GM18508 (cell line): ENCODE measurements at regions not wholly inside any gene's neighbourhood (a gene's known extent, or its start where the extent isn't known, plus 50 kb on each side); places are given as distances from the start of the nearest gene placed in this dataset.
"Not testable (repeated sequence)": the region's sequence is repeated elsewhere in the genome, so short reads cannot be mapped to it uniquely, and the experiment has no call there.

Source experiments
- ATAC-seq: cut with Tn5 transposase; IDR thresholded peaks from one replicate; pipeline ENCODE4 v1.9.1; 2021; ENCODE audit warnings: moderate number of reproducible peaks; ENCODE audit not compliant: insufficient read depth, unreplicated experiment

DNA sequence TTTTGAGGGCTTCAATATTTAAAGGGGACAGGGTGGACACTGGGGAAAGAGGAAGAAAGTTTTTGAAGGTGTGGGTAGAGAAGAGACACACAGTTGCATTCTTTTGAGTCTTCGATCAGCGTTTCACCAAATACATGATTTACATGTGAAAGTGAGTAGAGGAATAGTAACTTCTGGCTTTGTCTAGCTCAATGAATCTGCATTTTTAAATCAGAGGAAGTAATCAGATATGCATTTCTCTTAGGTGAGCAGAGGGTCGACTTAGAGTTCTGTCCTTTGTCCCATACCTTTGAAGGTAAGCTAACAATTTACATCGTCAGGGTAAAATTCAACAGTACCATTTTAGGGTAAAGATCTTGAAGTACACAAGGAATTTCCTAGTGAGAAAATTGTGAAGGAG lies 406.4 kb upstream of the ZNF462 start:
- ATAC-seq: no peak

- ATAC-seq: no peak
Measured at GRCh38 chr9:106467113-106467864, 395.7 kb upstream of the ZNF462 start.

DNA sequence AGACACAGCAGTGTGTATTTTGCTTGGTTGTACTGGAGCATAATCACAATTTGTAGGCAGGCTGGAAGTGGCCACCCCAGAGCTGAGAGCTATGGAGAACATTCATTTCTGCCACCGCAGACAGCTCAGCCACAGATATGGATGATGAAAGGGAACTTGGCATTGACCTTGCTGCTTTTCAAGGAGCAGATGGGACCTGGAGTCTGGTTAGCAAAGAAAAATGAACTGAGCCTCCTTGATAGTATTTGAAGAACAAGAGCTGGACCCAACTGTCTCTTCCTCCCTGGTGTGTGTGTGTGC lies 395.2 kb upstream of the ZNF462 start:
- no peak for ATAC-seq

DNA sequence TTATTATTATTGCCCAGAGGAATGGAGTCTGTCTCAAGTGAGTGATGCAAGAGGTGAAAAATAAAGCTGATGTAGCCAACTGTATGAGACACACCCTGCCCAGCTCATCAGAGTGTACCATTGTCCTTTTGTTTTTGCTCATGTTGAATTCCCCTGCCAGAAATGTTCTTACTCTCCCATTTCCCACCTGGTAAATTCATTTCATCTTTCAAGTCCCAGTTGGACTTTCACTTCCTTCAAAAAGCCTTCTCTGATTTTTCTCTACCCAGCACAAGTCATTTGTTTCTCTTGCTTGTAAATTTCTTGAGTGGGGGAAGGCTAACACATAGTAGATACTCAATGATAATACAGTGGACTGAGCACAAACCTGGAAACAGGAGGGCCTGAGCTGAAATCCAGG lies 394.5 kb upstream of the ZNF462 start:
- ATAC-seq: peak; percentile 72

- no peak for ATAC-seq
Measured at GRCh38 chr9:106478312-106478711, 384.7 kb upstream of the ZNF462 start.

DNA sequence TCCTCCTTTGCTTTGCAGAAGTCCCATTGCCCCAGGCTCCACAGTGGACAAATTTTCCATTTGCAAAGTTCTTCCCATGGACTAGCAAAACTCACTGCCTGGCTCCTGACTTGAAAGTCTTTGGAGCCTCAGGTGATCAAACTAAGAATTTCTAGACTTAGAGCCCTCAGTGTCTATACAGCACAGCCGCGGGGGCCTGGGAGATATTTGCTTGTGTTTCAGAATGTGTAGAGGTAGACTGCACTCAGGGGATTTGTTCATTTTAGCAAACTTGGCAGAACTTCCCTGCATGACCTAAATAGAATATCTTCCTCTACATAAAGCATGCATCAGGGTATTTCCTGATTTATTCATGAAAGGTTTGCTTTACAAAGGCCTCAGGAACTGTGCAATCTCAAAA lies 384.2 kb upstream of the ZNF462 start:
- no peak for ATAC-seq

DNA sequence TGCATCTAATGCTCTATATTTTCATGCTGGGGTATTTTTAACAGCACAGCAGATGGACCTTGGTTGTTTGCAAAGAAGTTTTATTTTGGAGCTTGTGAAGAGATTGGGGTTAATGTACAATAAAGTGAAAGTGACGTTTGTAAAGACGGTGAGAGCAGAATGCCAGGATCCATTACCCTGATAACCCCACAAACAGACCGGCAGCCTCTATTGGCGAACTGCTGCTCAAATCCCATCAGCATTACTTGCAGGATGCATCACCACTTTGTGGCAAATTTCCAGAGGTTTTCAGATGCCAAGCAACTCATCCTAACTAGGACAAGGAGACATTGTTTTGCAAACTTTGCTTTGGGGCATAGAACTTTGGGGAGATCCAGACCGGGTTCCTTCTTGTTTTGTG lies 383.3 kb upstream of the ZNF462 start:
- ATAC-seq: no peak

GRCh38 chr9:106481013-106481609 lies 381.9 kb upstream of the ZNF462 start:
- no peak for ATAC-seq

- no peak for ATAC-seq
Measured at GRCh38 chr9:106482733-106483132, 380.2 kb upstream of the ZNF462 start.

DNA sequence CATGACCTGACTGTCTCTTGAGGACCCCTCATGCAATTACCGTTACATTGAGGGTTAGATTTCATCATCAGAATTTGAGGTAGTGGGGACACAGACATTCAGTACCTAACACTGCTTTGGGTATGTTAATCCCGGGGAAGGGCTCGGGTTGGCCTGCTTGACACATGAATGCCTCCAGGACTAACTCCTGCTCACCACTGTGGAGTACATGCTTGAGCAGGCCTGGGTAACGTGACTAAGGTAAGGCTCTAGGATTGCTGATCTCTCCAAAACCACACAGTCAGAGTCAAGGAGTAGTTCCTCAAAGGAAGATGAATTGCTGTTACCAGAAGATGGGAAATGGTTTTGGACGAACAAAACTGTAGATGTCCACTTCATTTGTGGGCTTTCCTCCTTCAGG lies 376.3 kb upstream of the ZNF462 start:
- ATAC-seq: no peak

GRCh38 chr9:106487266-106487665 lies 375.7 kb upstream of the ZNF462 start:
- no peak for ATAC-seq

DNA sequence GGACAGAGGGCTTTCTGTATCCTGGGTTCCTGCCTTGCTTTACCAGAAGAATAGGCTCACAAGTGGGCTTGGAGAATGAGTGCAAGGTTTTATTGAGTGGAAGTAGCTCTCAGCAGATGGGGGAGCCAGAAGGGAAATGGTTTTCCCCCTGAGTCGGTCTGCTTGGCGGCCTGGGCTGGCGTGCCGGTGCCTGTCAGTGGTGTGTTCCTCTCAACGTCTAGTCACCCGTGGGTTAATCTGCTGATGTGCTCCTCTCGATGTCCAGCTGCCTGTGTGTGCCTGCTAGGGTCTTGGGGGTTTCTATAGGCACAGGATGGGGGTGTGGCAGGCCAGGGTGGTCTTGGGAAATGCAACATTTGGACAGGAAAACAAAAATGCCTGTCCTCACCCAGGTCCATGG lies 370.8 kb upstream of the ZNF462 start:
- ATAC-seq: not testable (repeated sequence)

DNA sequence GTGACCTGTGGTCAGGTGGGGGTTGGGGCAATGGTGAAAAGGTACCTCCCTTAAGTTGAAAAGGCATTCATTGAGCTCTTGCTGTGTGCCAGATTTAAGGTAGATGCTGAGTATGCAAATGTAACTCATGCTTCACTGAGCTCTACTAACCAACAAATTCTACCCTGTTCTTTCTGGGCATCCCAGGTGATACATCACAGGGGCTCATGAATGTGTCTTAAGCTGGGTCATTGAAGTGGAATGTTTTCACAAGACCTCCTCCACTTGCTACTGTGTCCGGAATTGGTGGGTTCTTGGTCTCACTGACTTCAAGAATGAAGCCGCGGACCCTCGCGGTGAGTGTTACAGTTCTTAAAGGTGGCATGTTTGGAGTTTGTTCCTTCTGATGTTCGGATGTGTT lies 362.8 kb upstream of the ZNF462 start:
- ATAC-seq: no peak

DNA sequence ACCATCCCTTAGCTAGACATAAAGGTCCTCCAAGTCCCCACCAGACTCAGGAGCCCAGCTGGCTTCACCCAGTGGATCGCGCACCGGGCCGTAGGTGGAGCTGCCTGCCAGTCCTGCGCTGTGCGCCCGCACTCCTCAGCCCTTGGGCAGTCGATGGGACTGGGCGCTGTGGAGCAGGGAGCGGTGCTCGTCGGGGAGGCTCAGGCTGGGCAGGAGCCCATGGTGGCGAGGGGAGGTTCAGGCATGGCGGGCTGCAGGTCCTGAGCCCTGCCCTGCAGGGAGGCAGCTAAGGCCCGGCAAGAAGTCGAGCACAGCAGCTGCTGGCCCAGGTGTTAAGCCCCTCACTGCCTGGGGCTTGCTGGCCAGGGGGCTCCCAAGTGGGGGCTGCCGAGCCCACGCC lies 361.8 kb upstream of the ZNF462 start:
- not testable (repeated sequence) for ATAC-seq

- no peak for ATAC-seq
Measured at GRCh38 chr9:106502930-106503329, 360.0 kb upstream of the ZNF462 start.

- ATAC-seq: no peak
Measured at GRCh38 chr9:106503759-106504158, 359.2 kb upstream of the ZNF462 start.

- ATAC-seq: no peak
Measured at GRCh38 chr9:106526716-106527204, 336.2 kb upstream of the ZNF462 start.

DNA sequence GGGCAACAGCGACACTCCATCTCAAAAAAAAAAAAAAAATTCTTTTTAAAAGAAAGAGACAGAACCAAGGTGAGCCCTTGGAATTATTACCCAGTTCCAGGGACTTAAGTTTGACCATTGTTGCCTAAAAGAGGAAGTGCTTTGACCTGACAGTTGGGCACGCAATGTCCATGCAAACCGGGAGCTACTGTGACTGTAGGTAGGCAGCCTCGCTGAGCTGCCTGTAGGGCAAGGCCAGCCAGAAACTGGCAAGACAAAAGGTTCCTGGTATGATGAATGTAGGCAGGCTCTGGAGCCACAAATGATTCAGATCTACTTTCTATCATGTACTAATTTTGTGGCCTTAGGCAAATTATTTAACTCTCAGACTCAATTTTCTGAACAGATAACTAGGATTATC lies 334.8 kb upstream of the ZNF462 start:
- ATAC-seq: no peak

DNA sequence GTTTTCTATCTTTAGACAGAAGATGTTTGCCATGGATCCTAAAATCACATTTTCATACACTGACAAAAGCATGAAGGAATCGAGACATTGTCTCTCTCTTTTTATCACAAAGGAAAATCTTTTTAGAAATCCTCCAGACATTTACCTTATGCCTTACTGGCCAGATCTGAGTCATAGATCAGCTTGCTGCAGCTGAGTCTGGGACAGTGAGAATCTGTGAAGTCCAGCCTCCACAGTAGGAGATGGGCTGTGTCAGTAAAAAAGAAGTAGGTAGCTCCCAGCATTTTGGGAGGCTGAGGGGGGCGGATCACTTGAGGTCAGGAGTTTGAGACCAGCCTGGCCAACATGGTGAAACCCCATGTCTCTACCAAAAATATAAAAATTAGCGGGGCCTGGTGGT lies 333.4 kb upstream of the ZNF462 start:
- no peak for ATAC-seq

GRCh38 chr9:106531491-106531890 lies 331.5 kb upstream of the ZNF462 start:
- ATAC-seq: no peak

DNA sequence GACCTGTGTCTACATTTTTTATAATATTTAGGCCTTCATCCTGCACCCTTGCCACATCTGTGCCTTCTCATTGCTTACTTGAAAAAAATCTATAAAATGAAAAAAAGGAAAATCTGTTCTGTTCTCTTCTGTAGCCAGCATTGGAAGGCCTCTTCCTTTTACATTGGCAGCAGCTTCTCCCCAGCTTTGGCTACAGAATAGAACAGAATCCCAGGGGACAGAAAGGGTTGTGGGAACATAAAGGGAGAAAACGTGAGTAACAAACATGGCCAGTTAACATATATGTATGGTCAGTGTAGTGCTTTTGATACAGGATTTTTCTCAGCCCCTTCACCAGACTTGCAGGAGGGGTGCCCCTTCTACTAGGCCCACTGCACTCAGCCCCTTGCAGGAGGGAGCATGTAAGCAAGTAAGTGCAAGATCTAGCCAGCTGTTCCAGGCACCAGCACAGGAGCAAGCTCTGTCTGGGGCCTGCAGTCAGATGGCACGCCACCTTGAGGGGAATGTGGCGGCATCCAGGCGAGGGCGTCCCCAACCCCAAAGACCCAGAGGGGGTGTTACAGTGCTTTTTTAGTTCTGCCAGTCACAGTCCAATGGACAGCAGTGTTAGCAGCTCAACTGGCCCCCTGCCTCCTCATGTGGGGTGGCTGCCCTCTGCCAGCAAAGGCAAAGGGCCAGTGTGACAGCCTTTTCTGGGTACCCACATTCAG lies 330.5 kb upstream of the ZNF462 start:
- ATAC-seq: no peak

GRCh38 chr9:106534800-106535199 lies 328.2 kb upstream of the ZNF462 start:
- ATAC-seq: no peak
